ENCODE measurements at regions not wholly inside any gene's neighbourhood (a gene's known extent, or its start where the extent isn't known, plus 50 kb on each side); places are given as distances from the start of the nearest gene placed in this dataset.
A peak's percentile ranks its signal among the peaks of the same experiment; 100 is the strongest.

GRCh38 chr18:8556424-8556823 lies 52.8 kb upstream of the RAB12 start:
- POLR2A ChIA-PET (ENCODE audit: unreplicated experiment): no interaction called here
- no peaks in the 10 kb centered on the region for H3K9me3 ChIP-seq (ENCODE audit: control insufficient read depth, insufficient read depth, low read length)
- no peak overlapping the region for H3K23ac ChIP-seq (ENCODE audit: low read depth, low read length)
- no peaks in the 10 kb centered on the region for H3K9me1 ChIP-seq (ENCODE audit: insufficient read depth, low read length)
- 42% methylated on average over 3 of the region's 4 CpGs; no CpG with 5 or more reads in 1 of the 2 experiments for WGBS, 2 experiments (ENCODE audit: extremely low coverage in 2 of 2, insufficient read length in 1 of 2)
- intact Hi-C loops (cut with micrococcal nuclease): no loop called here
- H2BK15ac ChIP-seq (ENCODE audit: low read depth, low read length): no peak overlapping the region
- CTCF ChIA-PET: no interaction called here
- no peak for ATAC-seq (ENCODE audit: low read depth)
- TF ChIP-seq CTCF (conservative IDR thresholded peaks at IDR 0.05; ENCODE audit: low read depth, low read length): no peak
- TF ChIP-seq MXI1 (IDR thresholded peaks at IDR 0.05; ENCODE audit: borderline replicate concordance, low read depth, low read length): no peak
- TF ChIP-seq CHD1 (IDR thresholded peaks at IDR 0.05; ENCODE audit: low read depth, low read length): no peak
- no peak for TF ChIP-seq FOS (IDR thresholded peaks at IDR 0.05; ENCODE audit: low read depth, low read length)
- TF ChIP-seq MAFK (IDR thresholded peaks at IDR 0.05; ENCODE audit: low read depth, low read length): no peak
- no peak for TF ChIP-seq ELK1 (IDR thresholded peaks at IDR 0.05; ENCODE audit: borderline replicate concordance, low read depth, low read length)
- TF ChIP-seq POLR2A (IDR thresholded peaks at IDR 0.05; ENCODE audit: low read depth, low read length): no peak
- no peak for TF ChIP-seq SMC3 (IDR thresholded peaks at IDR 0.05; ENCODE audit: low read depth, low read length)
- no peak for TF ChIP-seq RCOR1 (IDR thresholded peaks at IDR 0.05; ENCODE audit: insufficient replicate concordance, low read length)
- TF ChIP-seq NFE2L2 (IDR thresholded peaks at IDR 0.05; ENCODE audit: low read depth, low read length): no peak
- TF ChIP-seq BHLHE40 (IDR thresholded peaks at IDR 0.05; ENCODE audit: low read depth, low read length): no peak
- TF ChIP-seq RFX5 (IDR thresholded peaks at IDR 0.05; ENCODE audit: low read depth, low read length): no peak
- no peak for TF ChIP-seq CEBPB (IDR thresholded peaks at IDR 0.05; ENCODE audit: low read depth, low read length)
- TF ChIP-seq USF2 (IDR thresholded peaks at IDR 0.05; ENCODE audit: low read depth, low read length): no peak
- H3K27ac ChIP-seq (ENCODE audit: insufficient read depth, low read length): no peak overlapping the region
- no peaks in the 10 kb centered on the region for H3K79me1 ChIP-seq (ENCODE audit: low read depth in 1 of 2, low read length in 2 of 2)
- H3K4me3 ChIP-seq (ENCODE audit: insufficient read depth, low read depth, low read length): no peak overlapping the region
- no peak for DNase-seq
- H3K36me3 ChIP-seq (ENCODE audit: control insufficient read depth, insufficient read depth, low read length): no peaks in the 10 kb centered on the region
- H3K4me1 ChIP-seq (ENCODE audit: control insufficient read depth, insufficient read depth, low read length): no peaks in the 10 kb centered on the region
- H2AFZ ChIP-seq (replicated peaks; ENCODE audit: low read length, poor library complexity): peak overlapping the region; percentile 15
- no peak overlapping the region for H2BK20ac ChIP-seq (ENCODE audit: low read depth, low read length)
- no peak overlapping the region for H3K18ac ChIP-seq (ENCODE audit: low read depth, low read length)
- BruUV-seq (replicated peaks): no TSS peak
- no peak overlapping the region for H4K5ac ChIP-seq (ENCODE audit: low read depth, low read length)
- no peak overlapping the region for H2BK120ac ChIP-seq (ENCODE audit: low read depth, low read length)
- no peak overlapping the region for H2BK5ac ChIP-seq (ENCODE audit: low read depth, low read length, poor library complexity, severe bottlenecking)
- in situ Hi-C loops (cut with MboI; ENCODE audit: low sequenced_read_pairs): no loop called here
- no peak overlapping the region for H3K9ac ChIP-seq (ENCODE audit: low read depth, low read length)
- H2AK9ac ChIP-seq (replicated peaks; ENCODE audit: low read depth, low read length, poor library complexity): no peak overlapping the region
- no peak overlapping the region for H4K91ac ChIP-seq (ENCODE audit: insufficient read depth, low read depth, low read length)
- dilution Hi-C loops (cut with HindIII; ENCODE audit: low sequenced_read_pairs, unreplicated experiment): no loop called here
- H4K20me1 ChIP-seq (ENCODE audit: insufficient read depth, low read length): no peaks in the 10 kb centered on the region
- H4K8ac ChIP-seq (ENCODE audit: low read depth in 2 of 2, low read length in 2 of 2): no peak overlapping the region
- H2AK5ac ChIP-seq (ENCODE audit: low read depth, low read length): no peak overlapping the region
- no peak overlapping the region for H3K14ac ChIP-seq (replicated peaks; ENCODE audit: low read depth, low read length)
- H3K27me3 ChIP-seq (ENCODE audit: control insufficient read depth, insufficient read depth, low read length): peaks cover 21% of the 10 kb centered on the region
- H3K4me2 ChIP-seq (ENCODE audit: low read depth, low read length): no peak overlapping the region
- H3K4ac ChIP-seq (ENCODE audit: low read depth, low read length): no peak overlapping the region
- H3K56ac ChIP-seq (ENCODE audit: extremely low read depth, insufficient read depth, low read length): no peak overlapping the region
